ENCODE measurements at regions not wholly inside any gene's neighbourhood (a gene's known extent, or its start where the extent isn't known, plus 50 kb on each side); places are given as distances from the start of the nearest gene placed in this dataset.

GRCh38 chr18:78762753-78763152 is 216.9 kb upstream of the SALL3 start:
- no peak for DNase-seq (ENCODE audit: extremely low spot score)
- CTCF ChIA-PET: no interaction called here
- TF ChIP-seq CTCF (IDR thresholded peaks at IDR 0.05; ENCODE audit: control extremely low read depth, extremely low read depth, low read depth, missing control alignments): no peak
- POLR2A ChIA-PET: no interaction called here

GRCh38 chr18:78764544-78764943 is 215.1 kb upstream of the SALL3 start:
- no peak for TF ChIP-seq CTCF (IDR thresholded peaks at IDR 0.05; ENCODE audit: control extremely low read depth, extremely low read depth, low read depth, missing control alignments)
- ChIA-PET POLR2A (no interaction called here), CTCF (no interaction called here)
- DNase-seq (ENCODE audit: extremely low spot score): no peak

- DNase-seq (ENCODE audit: extremely low spot score): no peak
- CTCF ChIA-PET: no interaction called here
- TF ChIP-seq CTCF (IDR thresholded peaks at IDR 0.05; ENCODE audit: control extremely low read depth, extremely low read depth, low read depth, missing control alignments): no peak
- POLR2A ChIA-PET: no interaction called here
Observed at GRCh38 chr18:78765142-78765541, 214.5 kb upstream of the SALL3 start.

GRCh38 chr18:78765637-78766281 is 213.9 kb upstream of the SALL3 start:
- no peak for DNase-seq (ENCODE audit: extremely low spot score)
- TF ChIP-seq CTCF (IDR thresholded peaks at IDR 0.05; ENCODE audit: control extremely low read depth, extremely low read depth, low read depth, missing control alignments): no peak
- ChIA-PET CTCF (no interaction called here), POLR2A (no interaction called here)

GRCh38 chr18:78766651-78767533 is 212.7 kb upstream of the SALL3 start:
- DNase-seq (ENCODE audit: extremely low spot score): no peak
- POLR2A ChIA-PET: no interaction called here
- CTCF ChIA-PET: no interaction called here
- TF ChIP-seq CTCF (IDR thresholded peaks at IDR 0.05; ENCODE audit: control extremely low read depth, extremely low read depth, low read depth, missing control alignments): no peak

- no peak for DNase-seq (ENCODE audit: extremely low spot score)
- ChIA-PET POLR2A (no interaction called here), CTCF (no interaction called here)
- no peak for TF ChIP-seq CTCF (IDR thresholded peaks at IDR 0.05; ENCODE audit: control extremely low read depth, extremely low read depth, low read depth, missing control alignments)
Observed at GRCh38 chr18:78767648-78768071, 212.0 kb upstream of the SALL3 start.

Measured in GM10248 (cell line).